ENCODE measurements at regions not wholly inside any gene's neighbourhood (a gene's known extent, or its start where the extent isn't known, plus 50 kb on each side); places are given as distances from the start of the nearest gene placed in this dataset.

DNA sequence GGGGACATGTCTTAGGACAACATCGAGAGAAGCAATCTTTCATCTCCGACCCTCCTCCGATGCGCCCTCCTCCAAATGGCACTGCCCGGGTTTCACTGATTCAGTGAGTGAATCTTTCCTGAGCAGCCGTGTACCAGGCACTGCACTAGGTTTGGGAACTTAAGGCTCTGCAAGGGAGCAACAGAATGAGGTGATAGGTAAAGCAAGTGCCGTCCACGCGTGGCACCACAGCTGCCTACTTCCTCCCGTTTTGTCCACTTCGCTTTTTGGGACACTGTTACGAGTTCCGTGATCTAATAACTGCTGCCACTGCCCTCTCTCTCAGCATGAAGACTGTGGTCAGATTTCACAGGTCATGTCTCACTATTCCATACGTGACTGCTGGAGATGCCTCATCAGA lies 131.0 kb downstream of the TEX29 start:
- no peak for DNase-seq
- Histone ChIP-seq H3K27me3 (replicated peaks in 1 of 7) (peaks cover 0 to 8% (median 0%) of the 10 kb centered on the region in 7 donors), H3K4me1 (no peaks in the 10 kb centered on the region), H3K9me3 (peaks cover 0 to 49% (median 23%) of the 10 kb centered on the region in 8 donors), H3K36me3 (no peaks in the 10 kb centered on the region), H3K27ac (no peak overlapping the region), H3K4me3 (no peak overlapping the region)
- TF ChIP-seq POLR2AphosphoS5 (IDR thresholded peaks at IDR 0.05) (no peak), POLR2A (IDR thresholded peaks at IDR 0.05) (no peak)
- TF ChIP-seq, protein P1, sequence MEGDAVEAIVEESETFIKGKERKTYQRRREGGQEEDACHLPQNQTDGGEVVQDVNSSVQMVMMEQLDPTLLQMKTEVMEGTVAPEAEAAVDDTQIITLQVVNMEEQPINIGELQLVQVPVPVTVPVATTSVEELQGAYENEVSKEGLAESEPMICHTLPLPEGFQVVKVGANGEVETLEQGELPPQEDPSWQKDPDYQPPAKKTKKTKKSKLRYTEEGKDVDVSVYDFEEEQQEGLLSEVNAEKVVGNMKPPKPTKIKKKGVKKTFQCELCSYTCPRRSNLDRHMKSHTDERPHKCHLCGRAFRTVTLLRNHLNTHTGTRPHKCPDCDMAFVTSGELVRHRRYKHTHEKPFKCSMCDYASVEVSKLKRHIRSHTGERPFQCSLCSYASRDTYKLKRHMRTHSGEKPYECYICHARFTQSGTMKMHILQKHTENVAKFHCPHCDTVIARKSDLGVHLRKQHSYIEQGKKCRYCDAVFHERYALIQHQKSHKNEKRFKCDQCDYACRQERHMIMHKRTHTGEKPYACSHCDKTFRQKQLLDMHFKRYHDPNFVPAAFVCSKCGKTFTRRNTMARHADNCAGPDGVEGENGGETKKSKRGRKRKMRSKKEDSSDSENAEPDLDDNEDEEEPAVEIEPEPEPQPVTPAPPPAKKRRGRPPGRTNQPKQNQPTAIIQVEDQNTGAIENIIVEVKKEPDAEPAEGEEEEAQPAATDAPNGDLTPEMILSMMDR (IDR thresholded peaks at IDR 0.05 in 8 of 11, conservative IDR thresholded peaks at IDR 0.05 in 3 of 11), result no peak
- 87 to 93% (median 92%) methylated on average over 14 of the region's 14 CpGs for WGBS, 5 donors
- intact Hi-C loops (cut with DNase I; ENCODE audit: low total_unique reads), result no loop called here

DNA sequence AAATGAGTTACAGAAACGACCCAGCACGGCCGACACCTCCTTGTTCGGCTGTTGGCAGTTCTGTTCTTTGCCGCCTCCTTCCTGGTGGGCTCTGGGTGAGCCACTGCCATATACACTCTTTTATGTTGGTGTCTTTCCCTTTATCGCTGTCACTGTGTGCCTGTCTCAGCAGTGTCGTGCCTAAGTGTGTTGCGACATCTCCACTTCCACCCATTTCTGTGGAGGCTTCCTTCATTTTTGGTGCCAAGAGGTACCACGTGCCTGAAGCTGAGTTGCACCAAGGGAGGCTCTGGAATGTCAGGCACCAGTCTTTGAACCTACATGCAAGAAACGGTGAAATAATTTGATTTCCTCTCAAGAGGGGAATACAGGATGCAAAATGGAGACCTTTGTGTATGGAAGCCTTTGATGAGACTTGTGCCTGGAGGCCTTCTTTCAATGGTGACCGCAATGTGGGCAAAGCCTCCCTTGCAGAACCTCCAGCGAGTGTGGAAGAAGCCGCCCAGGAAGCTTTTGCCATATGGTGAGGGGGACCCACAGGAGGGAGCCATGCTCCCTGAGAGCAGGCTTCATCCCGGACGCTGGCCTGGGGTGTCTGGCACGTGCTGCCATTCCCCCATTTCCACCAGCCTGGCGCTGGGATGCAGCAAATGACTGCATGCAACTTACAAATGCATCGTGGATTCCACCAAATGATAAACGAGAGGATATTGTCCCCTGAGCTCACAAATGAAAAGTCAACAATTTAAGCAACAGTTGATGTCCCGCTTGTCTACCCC lies 136.2 kb downstream of the TEX29 start:
- Histone ChIP-seq H3K36me3 (no peaks in the 10 kb centered on the region), H3K27ac (no peak overlapping the region), H3K27me3 (replicated peaks in 1 of 7) (peaks cover 0 to 27% (median 0%) of the 10 kb centered on the region in 7 donors), H3K4me1 (peaks cover 0 to 2% (median 0%) of the 10 kb centered on the region in 6 donors), H3K9me3 (peaks cover 0 to 33% (median 12%) of the 10 kb centered on the region in 8 donors), H3K4me3 (no peak overlapping the region)
- no peak for DNase-seq
- no peak for TF ChIP-seq POLR2A (IDR thresholded peaks at IDR 0.05)
- no peak for TF ChIP-seq POLR2AphosphoS5 (IDR thresholded peaks at IDR 0.05)
- TF ChIP-seq, protein P1 (IDR thresholded peaks at IDR 0.05 in 8 of 11, conservative IDR thresholded peaks at IDR 0.05 in 3 of 11), result no peak
- intact Hi-C loops (cut with DNase I; ENCODE audit: low total_unique reads), result no loop called here
- WGBS, 5 donors, result 84 to 91% (median 88%) methylated on average over 17 to 20 of the region's 20 CpGs

DNA sequence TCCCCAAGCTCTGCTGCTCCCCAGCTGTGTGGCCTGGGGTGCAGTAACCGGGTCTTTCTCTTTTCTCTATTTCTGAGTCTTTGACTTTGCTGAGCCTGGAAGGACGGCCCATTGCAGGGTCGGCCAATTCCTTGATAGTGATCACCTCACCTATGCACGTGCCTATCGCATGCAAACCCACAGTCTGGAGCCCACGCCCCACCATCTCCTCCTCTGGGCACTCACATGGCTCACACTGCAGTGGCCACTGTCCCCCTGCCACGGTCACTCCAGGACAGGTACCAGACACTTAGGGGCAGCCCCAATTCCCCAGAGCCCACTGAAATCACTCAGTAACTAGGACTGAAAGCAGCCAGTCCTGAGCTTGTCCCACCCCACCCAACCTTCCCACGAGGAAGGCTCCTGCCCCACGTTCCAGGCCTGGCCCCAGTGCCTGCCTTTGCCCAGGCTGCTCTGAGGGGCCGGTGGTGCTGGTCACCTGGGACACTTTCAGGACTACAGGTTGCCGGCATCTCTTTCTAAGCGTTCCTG lies 137.6 kb downstream of the TEX29 start:
- intact Hi-C loops (cut with DNase I; ENCODE audit: low total_unique reads), result no loop called here
- Histone ChIP-seq H3K27me3 (replicated peaks in 1 of 7) (peaks cover 0 to 32% (median 0%) of the 10 kb centered on the region in 7 donors), H3K4me3 (no peak overlapping the region), H3K9me3 (peaks cover 0 to 33% (median 12%) of the 10 kb centered on the region in 8 donors), H3K4me1 (peaks cover 0 to 7% (median 0%) of the 10 kb centered on the region in 6 donors), H3K36me3 (no peaks in the 10 kb centered on the region), H3K27ac (no peak overlapping the region)
- no peak for DNase-seq
- 75 to 90% (median 87%) methylated on average over 11 to 12 of the region's 12 CpGs for WGBS, 5 donors
- TF ChIP-seq, protein P1 (IDR thresholded peaks at IDR 0.05 in 8 of 11, conservative IDR thresholded peaks at IDR 0.05 in 3 of 11), result no peak

GRCh38 chr13:111458739-111459138 lies 138.3 kb downstream of the TEX29 start:
- Histone ChIP-seq H3K9me3 (peaks cover 0 to 30% (median 9%) of the 10 kb centered on the region in 8 donors), H3K27ac (no peak overlapping the region), H3K4me3 (no peak overlapping the region), H3K4me1 (peaks cover 0 to 7% (median 0%) of the 10 kb centered on the region in 6 donors), H3K27me3 (replicated peaks in 1 of 7) (peaks cover 0 to 35% (median 0%) of the 10 kb centered on the region in 7 donors), H3K36me3 (no peaks in the 10 kb centered on the region)
- intact Hi-C loops (cut with DNase I; ENCODE audit: low total_unique reads), result no loop called here
- DNase-seq, result no peak
- WGBS, 5 donors, result 61 to 80% (median 77%) methylated on average over 10 to 16 of the region's 16 CpGs
- TF ChIP-seq POLR2AphosphoS5 (IDR thresholded peaks at IDR 0.05) (no peak), POLR2A (IDR thresholded peaks at IDR 0.05) (no peak)
- TF ChIP-seq, protein P1 (IDR thresholded peaks at IDR 0.05 in 8 of 11, conservative IDR thresholded peaks at IDR 0.05 in 3 of 11), result no peak

All from spleen (tissue), 11 donors.